ENCODE measurements at regions not wholly inside any gene's neighbourhood (a gene's known extent, or its start where the extent isn't known, plus 50 kb on each side); places are given as distances from the start of the nearest gene placed in this dataset.
"Not testable (repeated sequence)": the region's sequence is repeated elsewhere in the genome, so short reads cannot be mapped to it uniquely, and the experiment has no call there.

DNA sequence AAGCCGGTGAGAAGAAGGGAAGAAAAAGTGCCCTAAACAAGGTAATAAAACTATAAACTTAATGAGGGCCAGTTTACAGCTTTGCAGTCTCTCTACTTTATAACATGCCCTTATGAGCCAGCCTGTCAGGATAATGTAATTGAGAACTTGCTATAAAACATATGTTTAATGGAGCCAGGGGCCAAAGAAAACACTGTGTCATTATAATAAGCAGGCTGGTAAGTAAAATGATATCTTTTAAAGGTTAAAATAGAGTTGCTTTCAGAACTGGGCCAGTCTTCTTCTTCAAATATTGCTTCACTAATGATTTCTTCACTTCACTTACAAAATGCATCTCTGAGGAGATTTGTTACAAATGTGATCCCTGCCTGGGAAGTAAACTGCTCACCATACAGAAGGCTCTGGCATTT lies 192.5 kb downstream of the SHOX2 start:
- H3K4me3 Mint-ChIP-seq = no peak overlapping the region

DNA sequence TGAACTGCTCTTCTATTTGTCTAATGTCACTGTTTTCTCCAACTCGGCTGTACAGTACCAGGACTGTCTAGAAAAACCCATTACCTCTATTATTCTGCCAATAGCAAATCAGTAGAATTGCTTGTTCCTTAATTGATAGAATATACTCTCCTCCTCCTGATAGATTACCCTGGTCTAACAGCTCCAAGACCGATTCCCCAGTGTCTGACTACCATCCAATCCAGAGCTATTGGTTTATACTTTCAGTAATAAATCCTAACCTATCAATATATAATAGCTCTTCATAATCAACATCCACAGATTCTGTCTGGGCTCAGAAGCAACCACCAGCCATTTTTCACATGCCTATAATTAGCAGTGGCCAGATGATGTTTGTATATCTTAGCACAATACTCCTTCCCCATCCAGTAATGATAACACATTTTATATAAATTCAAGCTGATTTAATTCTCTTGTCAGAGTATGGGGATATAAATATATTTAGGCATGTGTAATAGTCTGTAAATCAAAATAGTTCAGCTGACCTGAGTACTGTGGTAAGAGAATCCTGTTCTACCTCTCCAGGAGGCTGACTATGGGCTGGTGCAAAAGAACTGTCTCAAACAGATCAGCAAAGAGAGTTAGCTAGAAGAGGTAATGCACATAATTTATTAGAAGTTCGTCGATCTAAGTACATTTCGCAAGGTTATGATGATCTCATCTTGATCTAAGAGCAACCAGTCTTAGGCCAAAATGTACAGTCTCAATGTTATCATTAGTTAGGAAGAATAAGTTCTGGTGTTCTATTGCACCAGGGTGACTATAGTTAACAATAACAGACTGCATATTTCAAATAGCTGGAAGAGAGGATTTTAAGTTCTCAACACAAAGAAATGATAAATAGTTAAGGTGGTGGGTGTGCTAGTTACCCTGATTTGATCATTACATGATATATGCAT lies 193.4 kb downstream of the SHOX2 start:
- Mint-ChIP-seq H3K27ac (peak overlapping the region; percentile 19), H3K36me3 (ENCODE audit: low read depth) (no peaks in the 10 kb centered on the region), H3K9me3 (no peaks in the 10 kb centered on the region), H3K4me3 (no peak overlapping the region), H3K4me1 (peaks cover 41% of the 10 kb centered on the region), H3K27me3 (ENCODE audit: low read depth, poor library complexity) (peaks cover 22% of the 10 kb centered on the region)
- TF ChIP-seq, protein P1, sequence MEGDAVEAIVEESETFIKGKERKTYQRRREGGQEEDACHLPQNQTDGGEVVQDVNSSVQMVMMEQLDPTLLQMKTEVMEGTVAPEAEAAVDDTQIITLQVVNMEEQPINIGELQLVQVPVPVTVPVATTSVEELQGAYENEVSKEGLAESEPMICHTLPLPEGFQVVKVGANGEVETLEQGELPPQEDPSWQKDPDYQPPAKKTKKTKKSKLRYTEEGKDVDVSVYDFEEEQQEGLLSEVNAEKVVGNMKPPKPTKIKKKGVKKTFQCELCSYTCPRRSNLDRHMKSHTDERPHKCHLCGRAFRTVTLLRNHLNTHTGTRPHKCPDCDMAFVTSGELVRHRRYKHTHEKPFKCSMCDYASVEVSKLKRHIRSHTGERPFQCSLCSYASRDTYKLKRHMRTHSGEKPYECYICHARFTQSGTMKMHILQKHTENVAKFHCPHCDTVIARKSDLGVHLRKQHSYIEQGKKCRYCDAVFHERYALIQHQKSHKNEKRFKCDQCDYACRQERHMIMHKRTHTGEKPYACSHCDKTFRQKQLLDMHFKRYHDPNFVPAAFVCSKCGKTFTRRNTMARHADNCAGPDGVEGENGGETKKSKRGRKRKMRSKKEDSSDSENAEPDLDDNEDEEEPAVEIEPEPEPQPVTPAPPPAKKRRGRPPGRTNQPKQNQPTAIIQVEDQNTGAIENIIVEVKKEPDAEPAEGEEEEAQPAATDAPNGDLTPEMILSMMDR (IDR thresholded peaks at IDR 0.05) = no peak
- DNase-seq = no peak

More for the DNA sequence above, 192.5 kb downstream of the SHOX2 start:
- H3K27ac Mint-ChIP-seq = peak overlapping the region; percentile 19
- no peak for DNase-seq
- peaks cover 41% of the 10 kb centered on the region for H3K4me1 Mint-ChIP-seq
- TF ChIP-seq, protein P1 (IDR thresholded peaks at IDR 0.05) = no peak
- peaks cover 23% of the 10 kb centered on the region for H3K27me3 Mint-ChIP-seq (ENCODE audit: low read depth, poor library complexity)
- H3K36me3 Mint-ChIP-seq (ENCODE audit: low read depth) = no peaks in the 10 kb centered on the region
- H3K9me3 Mint-ChIP-seq = no peaks in the 10 kb centered on the region

DNA sequence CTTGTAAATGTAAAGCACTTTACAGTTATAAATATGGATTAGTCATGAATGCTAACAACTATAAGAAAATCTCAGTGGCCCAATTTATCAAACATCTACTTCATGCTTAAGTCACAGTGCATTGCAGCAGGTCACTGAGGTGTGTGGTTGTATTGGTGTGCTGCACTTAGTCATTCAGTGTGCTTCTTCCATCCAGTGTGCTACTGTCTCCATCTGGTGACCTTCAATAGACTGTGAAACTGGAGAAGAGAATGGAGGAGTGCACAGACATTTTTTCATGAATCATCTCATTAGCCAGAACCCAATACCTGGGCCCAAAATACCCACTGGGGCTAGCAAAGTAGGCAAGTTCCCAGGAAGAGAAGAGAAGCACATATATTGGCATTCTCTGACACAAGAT lies 199.6 kb downstream of the SHOX2 start:
- Mint-ChIP-seq H3K27ac (no peak overlapping the region), H3K4me3 (no peak overlapping the region), H3K27me3 (ENCODE audit: low read depth, poor library complexity) (peaks cover 20% of the 10 kb centered on the region), H3K4me1 (peaks cover 10% of the 10 kb centered on the region), H3K9me3 (peaks cover 22% of the 10 kb centered on the region), H3K36me3 (ENCODE audit: low read depth) (no peaks in the 10 kb centered on the region)
- TF ChIP-seq, protein P1 (IDR thresholded peaks at IDR 0.05) = no peak
- no peak for DNase-seq

DNA sequence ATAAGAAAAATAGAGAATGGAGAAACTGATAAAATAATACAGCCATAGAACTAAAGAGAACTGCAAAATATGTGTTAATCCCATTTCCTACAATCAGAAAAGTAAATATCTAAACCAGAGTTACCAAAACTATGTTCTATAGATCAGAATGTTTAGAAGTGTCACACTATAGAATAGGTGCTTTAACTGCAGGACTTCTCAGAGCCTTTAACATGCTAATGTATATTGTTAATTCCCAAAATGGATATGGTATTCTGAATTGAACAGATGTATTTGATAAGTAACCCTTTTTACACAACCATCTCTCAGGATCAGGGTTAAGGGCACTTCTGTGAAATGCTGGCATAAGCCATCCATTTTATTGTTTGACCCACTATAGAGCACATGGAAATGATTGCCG lies 200.3 kb downstream of the SHOX2 start:
- no peak overlapping the region for H3K27ac Mint-ChIP-seq
- no peaks in the 10 kb centered on the region for H3K36me3 Mint-ChIP-seq (ENCODE audit: low read depth)
- TF ChIP-seq, protein P1 (IDR thresholded peaks at IDR 0.05) = no peak
- peaks cover 6% of the 10 kb centered on the region for H3K4me1 Mint-ChIP-seq
- no peak overlapping the region for H3K4me3 Mint-ChIP-seq
- peaks cover 20% of the 10 kb centered on the region for H3K27me3 Mint-ChIP-seq (ENCODE audit: low read depth, poor library complexity)
- peaks cover 22% of the 10 kb centered on the region for H3K9me3 Mint-ChIP-seq
- no peak for DNase-seq

DNA sequence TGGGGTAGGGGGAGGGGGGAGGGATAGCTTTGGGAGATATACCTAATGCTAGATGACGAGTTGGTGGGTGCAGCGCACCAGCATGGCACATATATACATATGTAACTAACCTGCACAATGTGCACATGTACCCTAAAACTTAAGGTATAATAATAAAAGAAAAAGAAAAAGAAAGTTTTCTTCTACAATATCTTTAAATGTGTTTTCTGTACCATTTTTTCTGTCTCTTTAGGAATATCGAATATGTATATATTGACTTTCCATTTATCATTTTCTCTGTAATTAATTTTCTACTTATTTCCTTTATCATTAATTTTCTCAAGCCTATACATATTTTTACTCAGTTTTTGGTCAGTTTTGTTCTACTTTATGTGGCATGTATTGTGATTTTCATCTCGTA lies 203.5 kb downstream of the SHOX2 start:
- not testable (repeated sequence) for H3K36me3 Mint-ChIP-seq (ENCODE audit: low read depth); H3K27ac Mint-ChIP-seq; H3K27me3 Mint-ChIP-seq (ENCODE audit: low read depth, poor library complexity); H3K4me1 Mint-ChIP-seq; DNase-seq; H3K4me3 Mint-ChIP-seq
- peaks cover 29% of the 10 kb centered on the region for H3K9me3 Mint-ChIP-seq

DNA sequence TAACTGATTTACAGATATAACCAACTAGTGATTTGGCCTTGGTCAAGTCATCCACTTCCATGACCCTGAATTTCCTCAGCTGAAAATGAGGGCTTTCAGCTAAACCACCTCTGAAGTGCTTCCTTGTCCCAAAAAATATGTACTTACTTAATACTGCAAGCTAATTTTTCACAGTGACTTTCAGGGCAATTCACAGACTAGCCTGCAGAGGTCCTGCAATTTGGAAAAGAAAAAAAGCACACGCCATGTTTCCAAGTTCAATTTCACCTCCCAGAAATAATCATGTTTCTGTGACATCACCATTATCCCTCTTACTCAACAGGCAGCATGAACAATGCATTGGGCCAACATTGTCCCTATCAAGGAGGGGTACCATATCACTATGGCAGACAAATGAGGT lies 218.2 kb downstream of the SHOX2 start:
- DNase-seq = no peak
- Mint-ChIP-seq H3K4me1 (no peaks in the 10 kb centered on the region), H3K36me3 (ENCODE audit: low read depth) (no peaks in the 10 kb centered on the region), H3K27me3 (ENCODE audit: low read depth, poor library complexity) (peaks cover 3% of the 10 kb centered on the region), H3K4me3 (no peak overlapping the region), H3K27ac (no peak overlapping the region), H3K9me3 (no peaks in the 10 kb centered on the region)
- TF ChIP-seq, protein P1 (IDR thresholded peaks at IDR 0.05) = no peak

Data from nephron progenitor cell (in vitro differentiated cells).